HG03196 (cell line): ENCODE measurements at regions not wholly inside any gene's neighbourhood (a gene's known extent, or its start where the extent isn't known, plus 50 kb on each side); places are given as distances from the start of the nearest gene placed in this dataset.
"Not testable (repeated sequence)": the region's sequence is repeated elsewhere in the genome, so short reads cannot be mapped to it uniquely, and the experiment has no call there.

ENCODE experiments used
- ATAC-seq: cut with Tn5 transposase; IDR thresholded peaks from one replicate; pipeline ENCODE4 v1.9.1; 2021; ENCODE audit not compliant: unreplicated experiment

DNA sequence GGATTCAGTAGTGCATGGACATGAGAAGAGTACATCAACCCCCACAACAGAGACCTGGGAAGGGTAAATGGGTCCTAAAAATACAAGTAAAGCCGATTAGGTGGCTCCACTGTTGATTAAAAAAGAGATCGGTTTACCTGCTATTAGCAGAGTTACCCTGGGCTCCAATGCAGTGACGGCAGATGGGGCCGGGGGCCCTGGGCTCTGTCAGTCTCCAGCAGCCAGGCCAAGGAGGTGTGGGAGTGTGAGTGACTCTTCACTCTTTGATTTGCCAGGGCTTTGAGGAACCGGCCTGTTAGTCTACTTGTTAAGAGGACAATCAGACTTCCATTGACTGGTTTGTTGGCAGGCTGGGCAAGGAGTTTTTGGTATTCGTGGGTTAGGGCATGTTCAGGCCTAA, 1368.7 kb downstream of the UQCRFS1 start:
- ATAC-seq = no peak

DNA sequence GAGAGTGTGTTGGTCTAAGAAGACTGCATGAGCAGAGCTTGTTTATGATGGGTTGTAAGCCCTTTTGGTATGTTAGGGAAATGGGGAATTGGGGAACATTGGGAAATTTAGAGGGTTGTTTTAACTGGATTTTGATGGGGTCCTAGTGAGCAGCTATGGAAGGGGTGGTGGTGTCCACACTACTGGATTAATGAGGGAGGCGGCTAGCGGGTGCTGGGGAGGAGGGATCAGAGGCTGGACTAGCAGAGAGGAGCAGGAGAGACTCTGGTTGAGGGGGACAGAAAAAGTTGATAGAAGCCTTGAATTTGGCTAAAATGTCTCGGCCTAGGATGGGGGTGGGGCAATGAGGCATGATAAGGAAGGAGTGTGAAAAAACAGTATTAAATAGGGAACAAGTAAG, 1369.1 kb downstream of the UQCRFS1 start:
- no peak for ATAC-seq

DNA sequence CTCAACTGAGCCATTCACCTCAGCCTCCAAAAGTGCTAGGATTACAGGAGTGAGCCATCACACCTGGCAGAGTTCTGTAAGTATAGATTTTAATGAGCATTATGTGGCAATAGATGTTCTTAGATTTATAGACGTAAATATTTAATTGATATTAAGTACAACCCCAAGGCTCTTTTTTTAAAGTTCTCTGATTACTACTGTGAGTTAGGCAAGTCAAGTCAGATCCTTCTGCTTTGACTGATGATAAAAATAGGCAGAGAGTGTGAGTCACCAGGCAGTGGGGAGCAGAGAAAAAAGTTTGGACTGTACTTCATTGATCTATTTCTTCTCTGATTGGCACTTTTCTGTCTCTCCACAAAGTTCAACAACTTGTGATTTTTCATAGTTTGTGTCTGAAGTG, 1379.9 kb downstream of the UQCRFS1 start:
- ATAC-seq = no peak

DNA sequence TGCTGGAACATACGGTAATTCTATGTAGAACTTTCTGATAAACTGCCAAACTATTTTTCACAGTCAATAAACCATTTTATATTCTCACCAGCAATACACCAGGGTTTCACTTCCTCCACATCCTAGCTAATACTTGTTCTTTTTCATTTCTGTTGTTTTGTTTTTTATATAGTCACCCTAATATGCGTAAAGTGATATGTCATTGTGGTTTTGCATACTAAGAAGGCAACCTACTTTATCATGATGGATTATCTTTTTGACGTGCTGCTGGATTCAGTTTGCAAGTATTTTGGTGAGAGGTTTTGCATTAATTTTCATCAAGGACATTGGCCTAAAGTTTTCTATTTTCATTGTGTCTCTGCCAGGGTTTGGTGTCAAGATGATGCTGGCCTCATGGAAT, 1384.1 kb downstream of the UQCRFS1 start:
- no peak for ATAC-seq

DNA sequence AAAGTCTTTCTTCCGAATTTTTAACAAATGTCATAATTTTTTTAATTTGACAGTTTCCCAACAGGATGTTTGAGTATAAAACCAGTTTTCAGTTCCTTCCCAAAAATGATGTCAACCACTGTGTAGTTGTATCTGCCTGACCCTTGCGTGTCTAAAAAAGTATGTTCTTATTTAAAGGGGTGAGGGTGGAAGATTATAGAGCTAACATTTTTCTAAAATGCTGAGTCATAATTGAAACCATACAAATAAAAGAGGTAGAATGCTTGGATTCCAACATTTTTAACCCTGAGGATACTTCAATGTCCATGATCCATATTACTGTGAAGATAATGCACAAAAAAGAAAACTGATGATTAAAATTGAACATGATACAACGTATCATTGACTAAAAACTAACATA, 1388.8 kb downstream of the UQCRFS1 start:
- ATAC-seq = no peak

DNA sequence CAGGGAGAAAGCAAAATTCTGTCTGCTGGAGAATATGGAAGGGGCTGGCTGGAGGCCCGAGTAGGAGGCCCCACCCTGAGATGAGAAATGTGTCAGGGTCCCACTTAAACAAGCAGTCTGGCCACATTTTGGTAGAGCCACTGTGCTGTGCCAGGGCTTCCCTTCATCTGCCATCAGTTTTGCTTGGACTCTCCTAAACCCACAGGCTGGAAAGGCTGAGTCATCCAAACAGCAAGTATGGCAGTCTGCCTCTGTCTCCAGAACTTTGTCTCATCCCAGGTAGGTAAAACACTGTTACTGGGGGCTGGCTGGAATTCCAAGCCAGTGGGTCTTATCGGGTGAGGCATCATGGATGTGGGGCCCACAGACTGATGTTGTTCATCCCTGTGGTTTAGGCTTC, 1390.6 kb downstream of the UQCRFS1 start:
- ATAC-seq = no peak

DNA sequence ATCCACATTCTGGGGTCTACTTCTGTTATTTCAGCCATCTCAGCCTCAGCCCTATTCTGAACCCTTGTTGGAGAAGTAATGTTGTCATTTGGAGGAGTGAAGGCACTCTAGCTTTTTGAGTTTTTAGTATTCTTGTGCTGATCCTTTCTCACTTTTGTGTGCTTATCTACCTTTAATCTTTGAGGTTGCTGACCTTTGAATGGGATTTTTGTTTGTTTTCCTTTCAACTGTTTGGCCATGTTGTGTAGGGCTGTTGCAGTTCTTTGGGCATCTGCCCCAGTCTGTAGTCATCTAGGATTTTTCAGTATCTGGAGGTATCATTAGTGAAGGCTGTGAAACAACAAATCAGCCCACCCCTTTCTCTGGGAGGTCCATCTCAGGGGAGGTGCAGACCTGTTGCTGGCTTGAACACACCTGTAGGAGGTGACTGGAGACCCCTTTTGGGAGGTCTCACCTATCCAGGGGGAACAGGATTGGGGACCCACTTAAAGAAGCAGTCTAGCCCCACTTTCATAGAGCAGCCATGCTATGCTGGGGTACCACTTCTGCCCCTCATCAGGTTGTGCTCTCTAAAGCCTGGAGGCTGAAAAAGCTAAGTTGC, 1391.4 kb downstream of the UQCRFS1 start:
- no peak for ATAC-seq

DNA sequence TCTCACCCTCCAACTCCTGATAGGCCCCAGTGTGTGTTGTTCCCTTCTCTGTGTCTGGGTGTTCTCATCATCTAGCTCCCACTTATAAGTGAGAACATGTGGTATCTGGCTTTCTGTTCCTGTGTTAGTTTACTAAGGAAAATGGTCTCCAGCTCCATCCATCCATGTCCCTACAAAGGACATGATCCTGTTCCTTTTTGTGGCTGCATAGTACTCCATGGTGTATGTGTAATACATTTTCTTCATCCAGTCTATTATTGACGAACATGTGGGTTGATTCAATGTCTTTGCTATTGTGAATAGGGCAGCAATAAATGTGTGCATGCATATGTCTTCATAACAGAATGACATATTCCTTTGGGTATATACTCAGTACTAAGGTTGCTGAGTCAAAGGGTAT, 1397.0 kb downstream of the UQCRFS1 start:
- no peak for ATAC-seq

DNA sequence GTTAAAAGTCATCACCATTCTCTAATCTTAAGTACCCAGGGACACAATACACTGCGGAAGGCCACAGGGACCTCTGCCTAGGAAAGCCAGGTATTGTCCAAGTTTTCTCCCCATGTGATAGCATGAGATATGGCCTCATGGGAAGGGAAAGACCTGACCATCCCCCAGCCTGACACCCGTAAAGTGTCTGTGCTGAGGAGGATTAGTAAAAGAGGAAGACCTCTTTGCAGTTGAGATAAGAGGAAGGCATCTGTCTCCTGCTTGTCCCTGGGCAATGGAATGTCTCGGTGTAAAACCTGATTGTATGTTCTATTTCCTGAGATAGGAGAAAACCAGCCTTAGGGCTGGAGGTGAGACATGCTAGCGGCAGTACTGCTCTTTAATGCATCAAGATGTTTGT, 1398.1 kb downstream of the UQCRFS1 start:
- ATAC-seq = not testable (repeated sequence)

DNA sequence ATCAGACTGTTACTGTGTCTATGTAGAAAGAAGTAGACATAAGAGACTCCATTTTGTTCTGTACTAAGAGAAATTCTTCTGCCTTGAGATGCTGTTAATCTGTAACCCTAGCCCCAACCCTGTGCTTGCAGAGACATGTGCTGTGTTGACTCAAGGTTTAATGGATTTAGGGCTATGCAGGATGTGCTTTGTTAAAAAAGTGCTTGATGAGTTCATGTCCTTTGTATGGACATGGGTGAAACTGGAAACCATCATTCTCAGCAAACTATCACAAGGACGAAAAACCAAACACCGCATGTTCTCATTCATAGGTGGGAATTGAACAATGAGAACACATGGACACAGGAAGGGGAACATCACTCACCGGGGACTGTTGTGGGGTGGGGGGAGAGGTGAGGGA, 1398.7 kb downstream of the UQCRFS1 start:
- not testable (repeated sequence) for ATAC-seq

DNA sequence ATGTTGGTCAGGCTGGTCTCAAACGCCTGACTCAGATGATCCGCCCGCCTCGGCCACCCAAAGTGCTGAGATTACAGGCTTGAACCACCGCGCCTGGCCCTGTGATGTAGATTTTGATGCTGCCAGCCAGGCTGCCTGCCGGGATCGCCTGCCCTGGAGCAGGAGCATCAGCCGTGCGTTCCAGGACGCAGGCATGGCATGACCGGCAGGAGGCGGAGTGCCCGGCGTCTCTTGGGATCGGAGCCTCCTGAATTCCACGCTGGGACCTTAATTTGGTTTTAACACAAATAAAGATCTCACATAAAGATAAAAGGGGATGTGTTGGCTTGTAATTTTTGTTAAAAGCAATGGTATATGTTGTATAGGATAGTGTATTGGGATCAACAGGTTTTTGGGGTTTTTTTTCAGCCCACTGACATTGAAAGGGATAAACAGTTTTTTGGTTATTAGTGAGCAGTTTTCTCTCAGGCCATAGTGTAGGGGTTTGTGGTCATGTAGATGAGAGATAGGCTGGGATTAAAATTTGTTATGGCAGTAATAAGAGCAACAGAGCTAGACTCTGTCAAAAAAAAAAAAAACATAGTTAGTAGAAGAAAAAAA, 1406.4 kb downstream of the UQCRFS1 start:
- ATAC-seq = no peak

DNA sequence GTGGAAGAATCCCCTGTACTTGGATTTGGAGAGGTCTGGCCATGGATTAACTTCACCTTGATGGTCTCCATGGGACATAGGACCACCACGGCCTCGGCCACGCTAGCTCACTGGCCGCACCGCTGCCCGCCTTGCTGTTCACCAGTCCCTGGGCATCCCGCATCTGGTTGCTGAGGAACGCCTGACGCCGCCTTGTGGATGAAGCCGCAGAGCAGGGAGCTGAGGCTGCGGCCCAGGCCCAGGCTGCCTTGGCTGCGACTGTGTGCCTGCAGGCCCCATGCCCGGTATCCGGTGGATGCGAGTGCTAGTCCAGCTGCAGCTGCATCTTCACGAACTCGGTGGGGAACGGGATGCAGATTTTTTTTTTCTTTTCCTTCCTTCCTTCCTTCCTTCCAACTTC, 1407.1 kb downstream of the UQCRFS1 start:
- ATAC-seq = no peak

DNA sequence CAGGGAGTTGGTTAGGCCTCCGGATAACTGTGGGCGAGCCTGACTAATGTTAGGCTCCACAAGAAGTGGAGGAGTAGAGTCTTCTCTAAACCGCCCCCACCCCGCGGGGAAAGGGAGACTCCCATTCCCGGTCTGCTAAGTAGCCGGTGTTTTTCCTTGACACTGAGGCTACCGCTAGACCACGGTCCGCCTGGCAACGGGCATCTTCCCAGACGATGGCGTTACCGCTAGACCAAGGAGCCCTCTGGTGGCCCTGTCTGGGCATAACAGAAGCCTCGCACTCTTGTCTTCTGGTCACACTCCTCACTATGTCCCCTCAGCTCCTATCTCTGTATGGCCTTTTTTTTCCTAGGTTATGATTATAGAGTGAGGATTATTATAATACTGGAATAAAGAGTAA, 1410.7 kb downstream of the UQCRFS1 start:
- ATAC-seq = not testable (repeated sequence)

DNA sequence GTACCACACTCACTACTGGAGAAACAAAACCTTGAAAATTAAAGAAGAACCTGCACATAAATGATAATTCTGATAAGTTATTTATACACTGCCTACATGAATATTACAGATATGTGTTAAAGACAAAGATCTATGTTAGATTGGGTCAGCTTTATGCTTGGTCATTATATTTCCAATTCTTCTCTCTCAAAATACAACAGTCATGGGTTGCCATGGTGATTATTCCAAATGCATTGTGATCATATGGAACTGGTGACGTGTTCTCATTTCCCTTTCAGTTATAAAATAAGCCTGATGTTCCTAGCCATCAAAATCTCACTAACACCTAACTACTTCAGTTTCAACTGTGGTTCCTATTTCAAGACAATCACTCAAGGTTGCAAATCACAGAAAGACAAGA, 1416.4 kb downstream of the UQCRFS1 start:
- no peak for ATAC-seq

DNA sequence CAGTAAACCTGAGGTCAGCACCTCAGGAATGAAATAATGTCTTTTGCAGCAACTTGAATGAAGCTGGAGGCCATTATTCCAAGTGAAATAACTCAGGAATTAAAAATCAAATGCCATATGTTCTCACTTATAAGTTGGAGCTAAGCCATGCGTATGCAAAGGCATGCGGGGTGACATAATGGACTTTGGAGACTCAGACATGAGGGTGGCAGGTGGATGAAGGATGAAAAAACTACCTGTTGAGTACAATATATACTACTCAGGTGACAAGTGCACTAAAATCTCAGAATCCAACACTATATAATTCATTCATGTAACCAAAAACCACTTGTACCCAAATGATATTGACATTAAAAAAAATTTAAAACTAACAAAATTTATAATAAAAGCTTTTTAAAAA, 1416.9 kb downstream of the UQCRFS1 start:
- no peak for ATAC-seq

DNA sequence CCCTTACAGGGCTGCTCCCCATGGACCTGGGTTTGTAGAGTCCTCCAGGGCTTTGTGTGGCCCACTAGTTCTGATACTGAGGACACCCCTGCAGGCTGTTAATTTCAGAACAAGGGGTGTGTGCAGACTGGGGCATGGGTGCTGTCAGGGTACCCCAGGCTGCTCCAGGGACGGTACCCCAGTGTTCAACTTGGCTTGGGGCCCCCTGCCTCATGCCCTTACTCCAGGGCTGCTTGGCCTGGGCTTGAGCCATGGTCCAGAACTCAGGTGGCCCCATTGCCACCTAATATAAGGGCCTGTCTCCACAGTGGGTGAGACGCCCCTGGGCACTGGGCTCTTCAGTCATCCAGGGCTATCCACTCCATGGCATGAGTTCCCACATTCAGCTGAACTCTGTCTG, 1417.6 kb downstream of the UQCRFS1 start:
- ATAC-seq = no peak

DNA sequence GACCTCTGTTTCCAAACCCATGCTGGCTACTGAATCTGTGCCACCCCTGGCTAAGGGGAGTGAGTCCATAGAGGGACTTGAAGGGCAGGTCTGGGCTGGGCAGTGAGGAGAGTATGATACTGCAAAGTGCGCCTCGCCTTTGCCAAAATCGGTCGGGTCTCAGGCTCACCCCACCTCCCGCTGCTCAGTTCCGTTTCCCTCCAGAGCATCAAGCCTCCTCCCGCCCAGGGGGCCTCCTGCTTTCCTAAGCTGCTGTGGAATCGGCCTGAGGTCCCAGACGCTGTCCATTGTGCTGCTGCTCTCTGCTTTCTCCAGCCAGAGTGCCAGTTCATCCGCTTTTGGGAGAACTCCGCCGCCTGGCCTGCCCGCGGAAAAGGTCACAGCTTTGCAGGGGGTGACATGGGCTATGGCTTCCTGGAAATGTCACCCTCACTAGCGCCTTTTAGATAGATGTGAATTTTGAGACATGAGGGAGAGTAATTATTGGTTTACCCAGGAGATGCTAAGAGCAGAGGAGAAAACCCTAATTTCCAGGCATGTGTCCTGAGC, 1418.4 kb downstream of the UQCRFS1 start:
- no peak for ATAC-seq

DNA sequence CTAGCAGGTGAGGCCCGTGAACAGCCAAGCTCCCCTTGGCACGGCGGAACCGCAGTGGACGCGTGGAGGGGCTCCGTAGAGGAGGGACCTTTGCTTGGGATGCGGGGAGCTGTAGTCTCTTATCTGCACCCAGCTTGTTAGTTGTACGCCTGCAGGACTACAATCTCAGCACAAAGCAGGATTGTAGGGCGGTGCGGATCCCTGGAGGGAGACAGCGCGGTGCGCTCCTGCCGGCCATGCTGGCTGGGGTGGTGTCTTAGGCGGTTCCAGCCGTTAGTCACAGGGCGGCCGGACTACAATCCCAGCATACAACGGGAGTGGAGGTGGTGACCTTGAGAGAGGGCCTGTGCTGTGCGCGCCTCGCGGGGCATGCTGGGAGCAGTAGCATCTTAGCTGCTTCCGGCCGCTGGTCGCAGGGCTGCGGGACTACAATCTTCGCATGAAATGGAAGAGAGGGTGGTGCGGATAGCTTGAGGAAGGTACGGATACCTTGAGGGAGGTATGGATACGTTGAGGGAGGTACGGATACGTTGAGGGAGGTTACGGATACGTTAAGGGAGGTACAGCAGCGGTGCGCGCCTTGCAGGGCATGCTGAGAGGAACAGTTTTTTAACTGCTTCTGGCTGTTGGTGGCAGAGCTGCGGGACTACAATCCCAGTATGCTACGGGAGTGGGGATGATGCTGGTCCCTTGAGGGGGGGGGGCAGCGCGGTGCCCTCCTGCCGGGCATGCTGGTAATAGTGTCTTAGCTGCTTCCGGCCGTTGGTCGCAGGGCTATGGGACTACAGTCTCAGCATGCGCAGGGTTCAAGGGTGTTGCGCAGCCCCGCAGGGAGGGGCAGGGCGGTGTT, 1419.1 kb downstream of the UQCRFS1 start:
- ATAC-seq = peak; percentile 92

DNA sequence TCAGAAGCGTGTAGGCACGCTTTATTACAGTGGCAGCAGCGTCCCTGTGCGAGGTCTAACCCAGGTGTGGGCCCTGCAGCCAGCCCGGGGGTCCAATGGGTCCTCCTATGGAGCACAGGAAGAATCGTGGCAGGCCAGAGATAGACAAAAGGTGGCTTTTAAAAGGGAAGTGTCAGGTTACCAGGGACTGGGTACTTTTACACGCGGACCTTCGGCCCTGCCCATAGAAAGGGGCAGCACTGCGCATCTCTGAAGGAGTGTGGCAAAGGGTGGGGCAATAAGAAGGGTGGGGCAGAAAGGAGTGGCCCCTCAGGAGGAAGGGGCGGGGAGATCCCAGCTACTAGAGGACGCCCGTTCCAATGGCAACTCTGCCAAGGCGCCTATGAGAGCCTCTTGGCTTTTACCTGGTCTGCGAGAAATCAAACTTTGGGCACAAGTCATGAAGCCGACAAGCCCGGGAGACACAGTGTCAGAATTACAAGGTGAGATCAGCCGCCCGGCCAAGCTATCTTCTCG, 1419.8 kb downstream of the UQCRFS1 start:
- peak; percentile 77 for ATAC-seq

DNA sequence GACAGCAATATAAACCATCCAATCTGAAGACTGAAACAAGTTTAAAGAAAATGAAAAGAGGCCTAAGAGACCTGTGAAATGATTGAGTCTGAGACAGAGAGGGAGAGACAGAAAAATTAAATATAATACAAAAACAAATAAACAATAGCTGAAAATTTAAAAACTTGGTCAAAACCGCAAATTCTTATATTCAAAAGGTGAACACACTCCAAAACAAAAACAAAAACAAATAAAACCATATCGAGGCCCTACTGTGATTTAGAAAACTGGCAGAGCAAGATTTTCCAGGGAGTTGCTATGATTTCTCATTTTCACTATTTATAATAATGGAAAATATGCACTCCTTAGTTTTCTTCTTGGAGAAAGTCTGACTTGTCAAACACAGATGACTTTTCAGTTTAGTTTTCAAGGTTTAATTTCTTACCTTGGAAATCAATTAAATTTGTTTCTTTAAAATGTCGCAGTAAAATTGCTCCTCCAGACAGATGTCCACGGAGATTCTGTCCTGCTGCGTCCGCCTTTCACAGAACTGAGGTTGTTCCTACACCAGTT, 1420.3 kb downstream of the UQCRFS1 start:
- no peak for ATAC-seq

DNA sequence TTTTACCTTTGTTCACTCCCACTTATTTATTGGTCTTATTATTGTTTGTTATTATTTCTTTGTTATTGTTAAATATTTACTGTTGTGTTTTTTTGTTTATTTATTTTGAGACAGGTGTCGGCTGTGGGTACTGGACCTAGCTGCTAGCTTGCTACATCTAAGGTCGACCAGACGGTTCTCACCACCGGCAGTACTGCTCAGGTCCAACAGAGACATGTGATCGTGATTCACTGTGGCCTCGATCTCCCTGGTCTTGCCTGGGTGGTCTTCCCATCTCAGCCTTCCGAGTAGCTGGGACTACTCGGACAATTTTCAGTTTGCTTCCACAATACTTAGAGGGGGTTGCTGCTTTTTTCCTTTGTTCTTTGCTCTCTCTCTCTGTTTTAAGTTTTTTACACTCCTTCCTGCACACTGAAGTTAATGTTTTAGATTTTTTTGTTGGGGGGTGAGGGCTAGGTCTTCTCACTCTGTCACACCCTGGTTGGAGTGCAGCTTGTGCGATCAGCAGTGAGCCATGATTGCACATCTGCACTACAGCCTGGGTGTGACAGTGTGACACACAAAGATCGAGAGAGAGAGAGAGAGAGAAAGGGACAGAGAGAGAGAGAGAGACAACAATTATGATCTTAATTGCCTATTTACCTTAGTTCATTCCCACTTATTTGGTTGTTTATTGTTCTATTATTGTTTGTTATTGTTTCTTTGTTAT, 1432.4 kb downstream of the UQCRFS1 start:
- ATAC-seq = no peak
